Mesendoderm (in vitro differentiated cells): ENCODE measurements at regions not wholly inside any gene's neighbourhood (a gene's known extent, or its start where the extent isn't known, plus 50 kb on each side); places are given as distances from the start of the nearest gene placed in this dataset.

Experiments
- DNase-seq: peaks from one replicate; pipeline ENCODE4 v3.0.0; 2013
- H2AK5ac ChIP-seq: 2 replicates; pipeline ENCODE4 v1.6.1; 2013; ENCODE audit warnings: low read length, inconsistent platforms
- H2BK120ac ChIP-seq: 2 replicates; pipeline ENCODE4 v1.6.1; 2013; ENCODE audit warnings: low read depth, mild to moderate bottlenecking, low read length, moderate library complexity, mixed read lengths
- H2BK15ac ChIP-seq: replicated peaks from 2 replicates; pipeline ENCODE4 v1.6.1; 2013; ENCODE audit warnings: low read depth, mild to moderate bottlenecking, moderate library complexity
- H2BK5ac ChIP-seq: 2 replicates; pipeline ENCODE4 v1.6.1; 2013; ENCODE audit warnings: low read length, inconsistent platforms
- H3K18ac ChIP-seq: 2 replicates; pipeline ENCODE4 v1.6.1; 2013; ENCODE audit warnings: mild to moderate bottlenecking, low read length, mixed read lengths
- H3K23ac ChIP-seq: one replicate; pipeline ENCODE4 v1.6.1; 2013; ENCODE audit warnings: low read length
- H3K27ac ChIP-seq: 2 replicates; pipeline ENCODE4 v1.5.1; 2013; ENCODE audit warnings: low read depth, mild to moderate bottlenecking, inconsistent platforms, low read length, moderate library complexity
- H3K27me3 ChIP-seq: 2 replicates; pipeline ENCODE4 v1.6.1; 2013; ENCODE audit warnings: low read length, control low read depth, mild to moderate bottlenecking, inconsistent platforms; ENCODE audit not compliant: insufficient read depth, poor library complexity
- H3K36me3 ChIP-seq: 2 replicates; pipeline ENCODE4 v1.6.1; 2013; ENCODE audit warnings: low read length, inconsistent platforms; ENCODE audit not compliant: control insufficient read depth, insufficient read depth
- H3K4ac ChIP-seq: one replicate; pipeline ENCODE4 v1.6.1; 2013; ENCODE audit warnings: low read depth, mild to moderate bottlenecking, low read length, moderate library complexity
- H3K4me1 ChIP-seq: 2 replicates; pipeline ENCODE4 v1.6.1; 2013; ENCODE audit warnings: low read depth, low read length, inconsistent platforms; ENCODE audit not compliant: control insufficient read depth
- H3K4me2 ChIP-seq: 2 replicates; pipeline ENCODE4 v1.6.1; 2013; ENCODE audit warnings: low read length
- H3K4me3 ChIP-seq: 2 replicates; pipeline ENCODE4 v1.5.1; 2013; ENCODE audit warnings: mild to moderate bottlenecking, low read length
- H3K56ac ChIP-seq: one replicate; pipeline ENCODE4 v1.6.1; 2013; ENCODE audit warnings: low read length
- H3K79me1 ChIP-seq: 2 replicates; pipeline ENCODE4 v1.6.1; 2013; ENCODE audit warnings: low read length, inconsistent platforms
- H3K79me2 ChIP-seq: 2 replicates; pipeline ENCODE4 v1.6.1; 2013; ENCODE audit warnings: mild to moderate bottlenecking, low read length; ENCODE audit not compliant: control insufficient read depth, insufficient read depth
- H3K9ac ChIP-seq: 2 replicates; pipeline ENCODE4 v1.6.1; 2013; ENCODE audit warnings: low read length, inconsistent platforms
- H4K5ac ChIP-seq: one replicate; pipeline ENCODE4 v1.6.1; 2013; ENCODE audit warnings: low read length
- H4K8ac ChIP-seq: one replicate; pipeline ENCODE4 v1.6.1; 2013; ENCODE audit warnings: low read depth, mild to moderate bottlenecking, control low read depth, low read length, moderate library complexity
- WGBS: extraction: QIAGEN DNeasy Blood & Tissue Kit; methylation state at CpG from one replicate; pipeline ENCODE4 v1.1.7; 2013; ENCODE audit warnings: low lambda C conversion rate, missing lambda C conversion rate; ENCODE audit not compliant: insufficient coverage; ENCODE audit errors: extremely low coverage; 5-methylcytosine and 5-hydroxymethylcytosine counted together

GRCh38 chr21:14690886-14691285 lies 144.8 kb upstream of the SAMSN1 start:
- H3K79me1 ChIP-seq = no peaks in the 10 kb centered on the region
- no peak overlapping the region for H3K4me2 ChIP-seq
- H3K36me3 ChIP-seq = no peaks in the 10 kb centered on the region
- H2BK120ac ChIP-seq = no peak overlapping the region
- no peak for DNase-seq
- H3K79me2 ChIP-seq = no peaks in the 10 kb centered on the region
- no peak overlapping the region for H4K8ac ChIP-seq
- H3K4me1 ChIP-seq = no peaks in the 10 kb centered on the region
- no CpG with 5 or more reads among the region's 2 CpGs for WGBS
- H3K4me3 ChIP-seq = no peak overlapping the region
- H4K5ac ChIP-seq = no peak overlapping the region
- H3K27ac ChIP-seq = no peak overlapping the region
- no peak overlapping the region for H2AK5ac ChIP-seq
- no peaks in the 10 kb centered on the region for H3K27me3 ChIP-seq
- H2BK15ac ChIP-seq = no peak overlapping the region
- no peak overlapping the region for H3K56ac ChIP-seq
- H3K23ac ChIP-seq = no peak overlapping the region
- no peak overlapping the region for H2BK5ac ChIP-seq
- H3K9ac ChIP-seq = no peak overlapping the region
- no peak overlapping the region for H3K4ac ChIP-seq
- no peak overlapping the region for H3K18ac ChIP-seq

- H3K4me2 ChIP-seq = no peak overlapping the region
- H2BK5ac ChIP-seq = no peak overlapping the region
- no peak overlapping the region for H2BK120ac ChIP-seq
- no peak overlapping the region for H3K56ac ChIP-seq
- no peaks in the 10 kb centered on the region for H3K27me3 ChIP-seq
- no peak overlapping the region for H3K27ac ChIP-seq
- H2BK15ac ChIP-seq = no peak overlapping the region
- H3K23ac ChIP-seq = no peak overlapping the region
- H3K4ac ChIP-seq = no peak overlapping the region
- no CpG with 5 or more reads among the region's 3 CpGs for WGBS
- H2AK5ac ChIP-seq = no peak overlapping the region
- H4K8ac ChIP-seq = no peak overlapping the region
- H3K4me3 ChIP-seq = no peak overlapping the region
- no peaks in the 10 kb centered on the region for H3K4me1 ChIP-seq
- no peaks in the 10 kb centered on the region for H3K36me3 ChIP-seq
- no peak for DNase-seq
- H3K18ac ChIP-seq = no peak overlapping the region
- H3K79me2 ChIP-seq = no peaks in the 10 kb centered on the region
- H3K79me1 ChIP-seq = no peaks in the 10 kb centered on the region
- no peak overlapping the region for H3K9ac ChIP-seq
- no peak overlapping the region for H4K5ac ChIP-seq
Measured at GRCh38 chr21:14688936-14689335, 142.8 kb upstream of the SAMSN1 start.

DNA sequence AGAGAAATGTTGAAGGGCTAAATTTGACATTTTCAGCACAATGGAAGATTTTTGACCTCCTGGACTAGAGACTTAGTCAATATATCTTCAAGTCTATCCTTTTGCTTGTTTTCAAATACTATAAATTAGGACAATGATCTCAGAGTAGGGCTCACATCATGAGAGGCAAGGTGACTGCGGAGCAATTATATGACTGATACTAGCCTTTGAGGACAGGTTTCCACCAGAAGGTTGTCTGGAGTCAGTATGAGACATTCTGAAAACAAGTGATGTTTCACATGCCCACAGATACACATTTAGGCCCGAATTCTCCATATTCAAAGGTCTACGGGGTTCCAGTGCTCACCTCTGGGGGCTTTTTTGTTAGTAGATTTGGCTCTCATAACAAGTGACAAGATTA lies 142.3 kb upstream of the SAMSN1 start:
- Histone ChIP-seq H3K79me2 (no peaks in the 10 kb centered on the region), H3K4me3 (no peak overlapping the region), H3K56ac (no peak overlapping the region), H2BK120ac (no peak overlapping the region), H3K36me3 (no peaks in the 10 kb centered on the region), H3K9ac (no peak overlapping the region), H3K79me1 (no peaks in the 10 kb centered on the region), H4K8ac (no peak overlapping the region), H2BK5ac (no peak overlapping the region), H3K27me3 (no peaks in the 10 kb centered on the region), H3K4me2 (no peak overlapping the region), H3K18ac (no peak overlapping the region), H3K27ac (no peak overlapping the region), H2AK5ac (no peak overlapping the region), H3K4ac (no peak overlapping the region), H3K4me1 (no peaks in the 10 kb centered on the region), H2BK15ac (no peak overlapping the region), H3K23ac (no peak overlapping the region), H4K5ac (no peak overlapping the region)
- no peak for DNase-seq
- no CpG with 5 or more reads among the region's 3 CpGs for WGBS

DNA sequence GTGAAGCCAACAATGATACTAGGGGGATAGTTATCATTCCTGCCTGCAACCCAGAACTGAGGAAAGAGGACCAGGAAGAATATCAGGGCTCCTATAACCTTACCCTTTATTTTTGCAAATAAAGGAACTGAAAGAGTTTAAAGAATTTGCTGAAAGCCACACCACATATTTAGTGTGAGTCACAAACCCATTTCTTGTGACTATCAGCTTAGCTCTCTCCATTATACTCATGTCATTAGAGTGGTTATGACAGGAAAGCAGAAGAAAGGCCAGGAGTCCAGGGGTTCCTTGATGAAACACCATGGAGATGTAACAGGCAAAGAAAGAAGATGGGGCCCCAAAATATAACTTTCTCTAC lies 141.1 kb upstream of the SAMSN1 start:
- H3K79me2 ChIP-seq = no peaks in the 10 kb centered on the region
- no peak overlapping the region for H3K9ac ChIP-seq
- no peak overlapping the region for H2BK120ac ChIP-seq
- H3K4me2 ChIP-seq = no peak overlapping the region
- H3K56ac ChIP-seq = no peak overlapping the region
- H3K4ac ChIP-seq = no peak overlapping the region
- H3K23ac ChIP-seq = no peak overlapping the region
- H3K27ac ChIP-seq = no peak overlapping the region
- H2BK5ac ChIP-seq = no peak overlapping the region
- no peak overlapping the region for H3K4me3 ChIP-seq
- DNase-seq = no peak
- H3K4me1 ChIP-seq = no peaks in the 10 kb centered on the region
- no peak overlapping the region for H4K5ac ChIP-seq
- H3K27me3 ChIP-seq = no peaks in the 10 kb centered on the region
- no peaks in the 10 kb centered on the region for H3K79me1 ChIP-seq
- H2BK15ac ChIP-seq = no peak overlapping the region
- no peak overlapping the region for H3K18ac ChIP-seq
- H2AK5ac ChIP-seq = no peak overlapping the region
- H4K8ac ChIP-seq = peak overlapping the region; percentile 39
- H3K36me3 ChIP-seq = no peaks in the 10 kb centered on the region

- Histone ChIP-seq H3K9ac (no peak overlapping the region), H3K56ac (no peak overlapping the region), H2BK5ac (no peak overlapping the region), H3K27me3 (no peaks in the 10 kb centered on the region), H3K18ac (no peak overlapping the region), H3K79me1 (no peaks in the 10 kb centered on the region), H3K23ac (no peak overlapping the region), H3K27ac (no peak overlapping the region), H3K4ac (no peak overlapping the region), H2AK5ac (no peak overlapping the region), H3K4me1 (no peaks in the 10 kb centered on the region), H4K5ac (no peak overlapping the region), H4K8ac (no peak overlapping the region), H3K36me3 (no peaks in the 10 kb centered on the region), H3K4me3 (no peak overlapping the region), H3K79me2 (no peaks in the 10 kb centered on the region), H2BK15ac (no peak overlapping the region), H2BK120ac (no peak overlapping the region), H3K4me2 (no peak overlapping the region)
- no CpG with 5 or more reads among the region's 8 CpGs for WGBS
- no peak for DNase-seq
Measured at GRCh38 chr21:14686466-14687267, 140.6 kb upstream of the SAMSN1 start.

- no peak for DNase-seq
- no peaks in the 10 kb centered on the region for H3K36me3 ChIP-seq
- no peaks in the 10 kb centered on the region for H3K79me1 ChIP-seq
- H3K23ac ChIP-seq = no peak overlapping the region
- no peak overlapping the region for H3K4me3 ChIP-seq
- no peaks in the 10 kb centered on the region for H3K4me1 ChIP-seq
- H3K27ac ChIP-seq = no peak overlapping the region
- H3K27me3 ChIP-seq = no peaks in the 10 kb centered on the region
- no peak overlapping the region for H2BK15ac ChIP-seq
- no peaks in the 10 kb centered on the region for H3K79me2 ChIP-seq
- no peak overlapping the region for H3K4me2 ChIP-seq
- no peak overlapping the region for H2AK5ac ChIP-seq
- WGBS = no CpG with 5 or more reads among the region's 2 CpGs
- no peak overlapping the region for H3K4ac ChIP-seq
- no peak overlapping the region for H3K9ac ChIP-seq
- H3K18ac ChIP-seq = no peak overlapping the region
- H2BK5ac ChIP-seq = no peak overlapping the region
- H4K5ac ChIP-seq = no peak overlapping the region
- no peak overlapping the region for H2BK120ac ChIP-seq
- H4K8ac ChIP-seq = no peak overlapping the region
- H3K56ac ChIP-seq = no peak overlapping the region
Measured at GRCh38 chr21:14685568-14685967, 139.5 kb upstream of the SAMSN1 start.
